ENCODE measurements at regions not wholly inside any gene's neighbourhood (a gene's known extent, or its start where the extent isn't known, plus 50 kb on each side); places are given as distances from the start of the nearest gene placed in this dataset.

DNA sequence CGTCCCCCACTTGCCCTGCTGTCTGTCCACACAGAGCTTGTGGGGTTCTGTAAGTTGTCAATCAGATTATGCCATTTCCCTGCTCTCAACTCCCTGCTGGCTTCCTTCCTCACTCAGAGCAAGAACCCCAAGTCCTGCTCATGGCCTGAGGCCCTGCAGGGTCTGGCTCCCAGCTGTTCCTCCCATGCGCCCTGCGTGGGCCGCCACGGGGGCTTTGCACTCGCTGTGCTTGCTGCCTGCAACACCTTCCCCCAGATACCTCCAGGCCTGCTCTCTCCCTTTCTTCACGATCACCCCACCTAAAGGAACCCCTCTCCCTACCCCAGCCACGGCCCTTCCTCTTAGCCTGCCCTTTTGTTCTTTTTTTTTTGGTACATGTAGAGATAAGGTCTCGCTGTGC, 234.6 kb downstream of the AACS start:
- no peaks in the 10 kb centered on the region for H3K9me3 Mint-ChIP-seq
- intact Hi-C loops (cut with micrococcal nuclease): no loop called here
- H3K36me3 Mint-ChIP-seq (ENCODE audit: low read depth): no peaks in the 10 kb centered on the region
- CTCF ChIA-PET: no interaction called here
- H3K27ac Mint-ChIP-seq: no peak overlapping the region
- no peak for DNase-seq
- ATAC-seq: no peak
- peaks cover 3% of the 10 kb centered on the region for H3K27me3 Mint-ChIP-seq
- no peaks in the 10 kb centered on the region for H3K4me1 Mint-ChIP-seq (ENCODE audit: low read depth)
- POLR2A ChIA-PET: no interaction called here
- TF ChIP-seq, protein P1, sequence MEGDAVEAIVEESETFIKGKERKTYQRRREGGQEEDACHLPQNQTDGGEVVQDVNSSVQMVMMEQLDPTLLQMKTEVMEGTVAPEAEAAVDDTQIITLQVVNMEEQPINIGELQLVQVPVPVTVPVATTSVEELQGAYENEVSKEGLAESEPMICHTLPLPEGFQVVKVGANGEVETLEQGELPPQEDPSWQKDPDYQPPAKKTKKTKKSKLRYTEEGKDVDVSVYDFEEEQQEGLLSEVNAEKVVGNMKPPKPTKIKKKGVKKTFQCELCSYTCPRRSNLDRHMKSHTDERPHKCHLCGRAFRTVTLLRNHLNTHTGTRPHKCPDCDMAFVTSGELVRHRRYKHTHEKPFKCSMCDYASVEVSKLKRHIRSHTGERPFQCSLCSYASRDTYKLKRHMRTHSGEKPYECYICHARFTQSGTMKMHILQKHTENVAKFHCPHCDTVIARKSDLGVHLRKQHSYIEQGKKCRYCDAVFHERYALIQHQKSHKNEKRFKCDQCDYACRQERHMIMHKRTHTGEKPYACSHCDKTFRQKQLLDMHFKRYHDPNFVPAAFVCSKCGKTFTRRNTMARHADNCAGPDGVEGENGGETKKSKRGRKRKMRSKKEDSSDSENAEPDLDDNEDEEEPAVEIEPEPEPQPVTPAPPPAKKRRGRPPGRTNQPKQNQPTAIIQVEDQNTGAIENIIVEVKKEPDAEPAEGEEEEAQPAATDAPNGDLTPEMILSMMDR (IDR thresholded peaks at IDR 0.05): no peak
- no peak overlapping the region for H3K4me3 Mint-ChIP-seq

- H3K9me3 Mint-ChIP-seq: no peaks in the 10 kb centered on the region
- DNase-seq: no peak
- H3K27ac Mint-ChIP-seq: no peak overlapping the region
- H3K36me3 Mint-ChIP-seq (ENCODE audit: low read depth): no peaks in the 10 kb centered on the region
- no peak overlapping the region for H3K4me3 Mint-ChIP-seq
- CTCF ChIA-PET: no interaction called here
- no peaks in the 10 kb centered on the region for H3K4me1 Mint-ChIP-seq (ENCODE audit: low read depth)
- POLR2A ChIA-PET: no interaction called here
- intact Hi-C loops (cut with micrococcal nuclease): no loop called here
- no peak for ATAC-seq
- TF ChIP-seq, protein P1 (IDR thresholded peaks at IDR 0.05): no peak
- peaks cover 3% of the 10 kb centered on the region for H3K27me3 Mint-ChIP-seq
These were observed 235.0 kb downstream of the AACS start for GRCh38 chr12:125300249-125300648.

- intact Hi-C loops (cut with micrococcal nuclease): no loop called here
- H3K4me1 Mint-ChIP-seq (ENCODE audit: low read depth): no peaks in the 10 kb centered on the region
- no peaks in the 10 kb centered on the region for H3K9me3 Mint-ChIP-seq
- POLR2A ChIA-PET: no interaction called here
- no peaks in the 10 kb centered on the region for H3K27me3 Mint-ChIP-seq
- DNase-seq (no peak), ATAC-seq (no peak)
- TF ChIP-seq, protein P1 (IDR thresholded peaks at IDR 0.05): no peak
- no peaks in the 10 kb centered on the region for H3K36me3 Mint-ChIP-seq (ENCODE audit: low read depth)
- CTCF ChIA-PET: no interaction called here
- H3K4me3 Mint-ChIP-seq: no peak overlapping the region
- H3K27ac Mint-ChIP-seq: no peak overlapping the region
These were observed 238.1 kb downstream of the AACS start for GRCh38 chr12:125303337-125303736.

DNA sequence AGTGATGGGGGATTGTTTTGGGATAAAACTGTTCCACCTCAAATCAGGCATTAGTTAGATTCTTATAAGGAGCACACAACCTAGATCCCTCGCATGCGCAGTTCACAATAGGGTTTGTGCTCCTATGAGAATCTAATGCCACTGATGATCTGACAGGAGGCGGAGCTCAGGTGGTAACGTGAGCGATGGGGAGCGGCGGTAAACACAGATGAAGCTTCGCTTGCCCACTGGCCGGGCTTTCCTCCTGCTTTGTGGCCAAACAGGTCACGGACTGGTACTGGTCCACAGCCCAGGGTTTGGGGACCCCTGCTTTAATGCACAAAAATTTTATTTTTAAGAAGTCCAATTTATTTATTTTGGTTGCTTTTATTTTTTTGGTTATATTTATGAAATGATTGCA, 238.8 kb downstream of the AACS start:
- intact Hi-C loops (cut with micrococcal nuclease): no loop called here
- TF ChIP-seq, protein P1 (IDR thresholded peaks at IDR 0.05): no peak
- no peaks in the 10 kb centered on the region for H3K9me3 Mint-ChIP-seq
- no peak overlapping the region for H3K27ac Mint-ChIP-seq
- no peaks in the 10 kb centered on the region for H3K27me3 Mint-ChIP-seq
- no peaks in the 10 kb centered on the region for H3K4me1 Mint-ChIP-seq (ENCODE audit: low read depth)
- CTCF ChIA-PET: no interaction called here
- ATAC-seq (no peak), DNase-seq (no peak)
- no peaks in the 10 kb centered on the region for H3K36me3 Mint-ChIP-seq (ENCODE audit: low read depth)
- no peak overlapping the region for H3K4me3 Mint-ChIP-seq
- POLR2A ChIA-PET: no interaction called here

DNA sequence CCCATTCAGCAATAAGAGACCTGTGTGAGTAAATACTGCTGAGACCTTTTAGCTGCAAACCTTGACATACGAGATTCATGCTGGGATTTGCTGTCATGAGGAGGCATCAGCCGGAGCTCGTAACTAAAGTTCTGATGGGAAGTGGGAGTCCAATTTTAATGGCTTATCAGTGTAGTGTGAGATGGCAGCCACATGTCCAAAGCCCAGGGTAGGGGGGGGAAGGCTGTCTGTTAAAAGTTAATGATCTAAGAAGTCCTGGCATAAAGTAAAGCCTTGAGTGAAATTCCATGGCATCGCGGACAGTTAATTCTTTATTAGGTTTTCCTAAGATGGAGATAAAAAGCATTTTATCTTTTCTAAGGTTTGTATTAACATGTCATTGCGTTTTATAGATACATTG, 240.0 kb downstream of the AACS start:
- ChIA-PET CTCF (no interaction called here), POLR2A (no interaction called here)
- DNase-seq (no peak), ATAC-seq (no peak)
- intact Hi-C loops (cut with micrococcal nuclease): no loop called here
- Mint-ChIP-seq H3K27ac (no peak overlapping the region), H3K27me3 (no peaks in the 10 kb centered on the region), H3K4me3 (no peak overlapping the region), H3K4me1 (ENCODE audit: low read depth) (no peaks in the 10 kb centered on the region), H3K9me3 (no peaks in the 10 kb centered on the region), H3K36me3 (ENCODE audit: low read depth) (no peaks in the 10 kb centered on the region)
- TF ChIP-seq, protein P1 (IDR thresholded peaks at IDR 0.05): no peak
